ENCODE measurements at regions not wholly inside any gene's neighbourhood (a gene's known extent, or its start where the extent isn't known, plus 50 kb on each side); places are given as distances from the start of the nearest gene placed in this dataset.

- Histone ChIP-seq H3K14ac (ENCODE audit: insufficient read depth, low read length) (no peak overlapping the region), H2BK5ac (ENCODE audit: insufficient read length, low read length) (no peak overlapping the region), H3K4me1 (ENCODE audit: insufficient read depth, low read length) (no peaks in the 10 kb centered on the region), H3K79me1 (ENCODE audit: insufficient read depth, low read depth, low read length, poor library complexity, severe bottlenecking) (no peaks in the 10 kb centered on the region), H4K8ac (replicated peaks; ENCODE audit: insufficient read length, low read depth, low read length) (no peak overlapping the region), H2AFZ (ENCODE audit: low read length) (no peak overlapping the region), H4K20me1 (ENCODE audit: control insufficient read depth, insufficient read depth, insufficient read length) (no peaks in the 10 kb centered on the region), H3K4ac (ENCODE audit: low read depth, low read length) (no peak overlapping the region), H3K27ac (ENCODE audit: insufficient read length, low read depth, low read length) (no peak overlapping the region), H3K79me2 (ENCODE audit: insufficient read depth, low read length) (no peaks in the 10 kb centered on the region), H3K9me3 (ENCODE audit: control insufficient read depth, low read depth, low read length) (peaks cover 12% of the 10 kb centered on the region), H2BK120ac (ENCODE audit: low read depth, low read length, poor library complexity, severe bottlenecking) (no peak overlapping the region), H2BK15ac (ENCODE audit: low read depth, low read length) (no peak overlapping the region), H2BK20ac (ENCODE audit: low read depth, low read length, poor library complexity, severe bottlenecking) (no peak overlapping the region), H3K23ac (ENCODE audit: insufficient read length, low read depth, low read length) (no peak overlapping the region), H3K18ac (ENCODE audit: insufficient read length, low read depth, low read length) (no peak overlapping the region), H3K27me3 (ENCODE audit: insufficient read depth, low read length) (no peaks in the 10 kb centered on the region), H2BK12ac (ENCODE audit: insufficient read length, low read depth, low read length) (no peak overlapping the region), H4K5ac (ENCODE audit: insufficient read length, low read depth, low read length) (no peak overlapping the region), H3K23me2 (ENCODE audit: insufficient read length, low read depth, low read length, poor library complexity, severe bottlenecking) (no peaks in the 10 kb centered on the region), H3K9ac (ENCODE audit: extremely low read depth, insufficient read length, low read length) (no peak overlapping the region), H3T11ph (ENCODE audit: low read length) (no peak overlapping the region), H3K56ac (ENCODE audit: insufficient read length, low read depth, low read length) (no peak overlapping the region), H3K4me2 (ENCODE audit: insufficient read depth, insufficient read length, low read length) (no peak overlapping the region), H2AK5ac (ENCODE audit: insufficient read length, low read length) (no peak overlapping the region), H4K91ac (ENCODE audit: insufficient read length, low read depth, low read length) (no peak overlapping the region)
- Mint-ChIP-seq H3K4me3 (no peak overlapping the region), H3K27ac (no peak overlapping the region), H3K27me3 (ENCODE audit: low read depth) (no peaks in the 10 kb centered on the region), H3K36me3 (ENCODE audit: insufficient read depth in 1 of 3, low read depth in 3 of 3) (peaks cover 14 to 23% (median 16%) of the 10 kb centered on the region in 3 experiments), H3K4me1 (no peaks in the 10 kb centered on the region), H3K9me3 (peaks cover 22 to 24% of the 10 kb centered on the region in 2 experiments)
- no peak for DNase-seq
- TF ChIP-seq CTCF (conservative IDR thresholded peaks at IDR 0.05) = no peak
Observed at GRCh38 chr6:121560476-121560875, 125.0 kb downstream of the GJA1 start.

All from H9 (cell line).